ENCODE measurements at regions not wholly inside any gene's neighbourhood (a gene's known extent, or its start where the extent isn't known, plus 50 kb on each side); places are given as distances from the start of the nearest gene placed in this dataset.
A peak's percentile ranks its signal among the peaks of the same experiment; 100 is the strongest.
"Not testable (repeated sequence)": the region's sequence is repeated elsewhere in the genome, so short reads cannot be mapped to it uniquely, and the experiment has no call there.

DNA sequence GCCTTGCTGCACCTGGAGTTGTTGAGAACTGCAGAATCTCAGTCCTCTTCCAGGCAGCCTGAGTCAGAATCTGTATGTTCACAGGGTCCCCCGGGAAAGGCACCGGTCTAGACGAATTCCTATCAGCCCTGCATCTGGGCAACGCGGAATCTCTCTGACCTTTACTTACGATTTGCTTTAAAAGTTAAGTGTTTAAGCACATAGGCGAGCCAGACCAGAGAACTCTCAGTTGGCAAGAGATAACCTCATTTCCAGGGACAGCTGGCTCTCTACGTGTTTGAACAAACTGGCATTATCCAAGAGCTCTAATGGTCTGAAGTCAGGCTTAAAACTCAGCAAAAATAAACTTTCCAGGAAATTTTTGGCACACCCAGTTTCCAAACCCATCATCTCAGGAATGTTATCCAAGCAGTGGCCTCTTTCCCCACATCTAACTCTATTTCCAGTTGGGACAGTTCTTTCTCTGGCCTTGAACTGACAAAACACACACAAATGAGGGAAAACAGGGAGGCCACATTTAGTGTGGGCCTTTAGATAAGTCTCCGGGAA lies 53.4 kb downstream of the HES1 start:
- TF ChIP-seq SPI1 (IDR thresholded peaks at IDR 0.05; ENCODE audit: borderline replicate concordance, low read depth) (no peak), CTCF (IDR thresholded peaks at IDR 0.05; ENCODE audit: insufficient read depth, low read length) (no peak), POLR2AphosphoS5 (IDR thresholded peaks at IDR 0.05; ENCODE audit: low read depth) (no peak), REST (IDR thresholded peaks at IDR 0.05; ENCODE audit: insufficient replicate concordance, low read depth) (no peak), GABPA (IDR thresholded peaks at IDR 0.05; ENCODE audit: low read depth) (no peak)
- DNase-seq (ENCODE audit: low read depth in 1 of 2, low spot score in 1 of 2) = no peak
- H3K4me3 ChIP-seq (replicated peaks; ENCODE audit: insufficient read depth, low read length) = no peak overlapping the region
- no peaks in the 10 kb centered on the region for H3K27me3 ChIP-seq (ENCODE audit: insufficient read depth, poor library complexity, severe bottlenecking)
- no peak overlapping the region for H3K27ac ChIP-seq (replicated peaks)

DNA sequence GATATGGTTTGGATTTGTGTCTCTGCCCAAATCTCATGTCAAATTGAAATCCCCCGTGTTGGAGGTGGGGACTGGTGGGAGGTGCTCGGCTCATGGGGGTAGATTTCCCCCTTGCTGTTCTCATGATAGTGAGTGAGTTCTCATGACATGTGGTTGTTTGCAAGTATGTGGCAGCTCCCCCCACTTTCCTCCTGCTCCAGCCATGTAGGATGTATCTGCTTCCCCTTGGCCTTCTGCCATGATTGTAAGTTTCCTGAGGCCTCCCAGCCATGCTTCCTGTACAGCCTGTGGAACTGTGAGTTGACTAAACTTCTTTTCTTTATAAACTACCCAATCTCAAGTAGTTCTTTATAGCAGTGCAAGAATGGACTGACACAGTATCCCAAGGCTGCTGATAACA lies 55.9 kb downstream of the HES1 start:
- H3K27me3 ChIP-seq (ENCODE audit: insufficient read depth, poor library complexity, severe bottlenecking); H3K27ac ChIP-seq (replicated peaks); H3K4me3 ChIP-seq (replicated peaks; ENCODE audit: insufficient read depth, low read length): not testable (repeated sequence)
- peak in 1 of 2 experiments; percentile 28 for DNase-seq (ENCODE audit: low read depth in 1 of 2, low spot score in 1 of 2)

- Histone ChIP-seq H3K27me3 (ENCODE audit: insufficient read depth, poor library complexity, severe bottlenecking) (no peaks in the 10 kb centered on the region), H3K27ac (replicated peaks) (no peak overlapping the region; the same call in 1 of the 2 replicates), H3K4me3 (replicated peaks; ENCODE audit: insufficient read depth, low read length) (no peak overlapping the region)
- TF ChIP-seq CTCF (IDR thresholded peaks at IDR 0.05; ENCODE audit: insufficient read depth, low read length) (no peak), SPI1 (IDR thresholded peaks at IDR 0.05; ENCODE audit: borderline replicate concordance, low read depth) (peak; percentile 99), POLR2AphosphoS5 (IDR thresholded peaks at IDR 0.05; ENCODE audit: low read depth) (no peak)
- peak in 1 of 2 experiments; percentile 60 for DNase-seq (ENCODE audit: low read depth in 1 of 2, low spot score in 1 of 2)
These were observed 58.3 kb downstream of the HES1 start for GRCh38 chr3:194194051-194194756.

DNA sequence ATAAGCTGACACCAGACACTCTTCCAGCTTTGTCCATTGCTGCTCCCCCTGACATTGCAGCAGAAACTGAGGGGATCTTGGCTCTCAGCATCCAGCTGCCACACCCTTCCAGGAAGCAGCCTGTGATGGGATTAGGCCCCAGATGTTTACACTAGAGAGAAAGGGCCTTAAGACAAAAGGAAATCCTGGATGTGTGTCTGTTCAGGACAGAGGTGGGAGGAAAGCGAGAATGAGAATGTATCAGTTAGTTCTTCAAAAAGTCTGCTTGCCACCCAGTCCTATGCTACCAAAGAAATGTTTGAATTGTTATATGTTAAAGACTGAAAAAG lies 58.8 kb downstream of the HES1 start:
- TF ChIP-seq SPI1 (IDR thresholded peaks at IDR 0.05; ENCODE audit: borderline replicate concordance, low read depth) = no peak
- TF ChIP-seq REST (IDR thresholded peaks at IDR 0.05; ENCODE audit: insufficient replicate concordance, low read depth) = no peak
- TF ChIP-seq GABPA (IDR thresholded peaks at IDR 0.05; ENCODE audit: low read depth) = no peak
- TF ChIP-seq CTCF (IDR thresholded peaks at IDR 0.05; ENCODE audit: insufficient read depth, low read length) = no peak
- TF ChIP-seq POLR2AphosphoS5 (IDR thresholded peaks at IDR 0.05; ENCODE audit: low read depth) = no peak
- H3K27me3 ChIP-seq (ENCODE audit: insufficient read depth, poor library complexity, severe bottlenecking) = no peaks in the 10 kb centered on the region
- no peak overlapping the region for H3K27ac ChIP-seq (replicated peaks)

More for the DNA sequence above, 58.8 kb downstream of the HES1 start:
- H3K4me3 ChIP-seq (replicated peaks; ENCODE audit: insufficient read depth, low read length) = no peak overlapping the region
- no peak for DNase-seq (ENCODE audit: low read depth in 1 of 2, low spot score in 1 of 2)

All from HL-60 (cell line).